ENCODE measurements at regions not wholly inside any gene's neighbourhood (a gene's known extent, or its start where the extent isn't known, plus 50 kb on each side); places are given as distances from the start of the nearest gene placed in this dataset.

DNA sequence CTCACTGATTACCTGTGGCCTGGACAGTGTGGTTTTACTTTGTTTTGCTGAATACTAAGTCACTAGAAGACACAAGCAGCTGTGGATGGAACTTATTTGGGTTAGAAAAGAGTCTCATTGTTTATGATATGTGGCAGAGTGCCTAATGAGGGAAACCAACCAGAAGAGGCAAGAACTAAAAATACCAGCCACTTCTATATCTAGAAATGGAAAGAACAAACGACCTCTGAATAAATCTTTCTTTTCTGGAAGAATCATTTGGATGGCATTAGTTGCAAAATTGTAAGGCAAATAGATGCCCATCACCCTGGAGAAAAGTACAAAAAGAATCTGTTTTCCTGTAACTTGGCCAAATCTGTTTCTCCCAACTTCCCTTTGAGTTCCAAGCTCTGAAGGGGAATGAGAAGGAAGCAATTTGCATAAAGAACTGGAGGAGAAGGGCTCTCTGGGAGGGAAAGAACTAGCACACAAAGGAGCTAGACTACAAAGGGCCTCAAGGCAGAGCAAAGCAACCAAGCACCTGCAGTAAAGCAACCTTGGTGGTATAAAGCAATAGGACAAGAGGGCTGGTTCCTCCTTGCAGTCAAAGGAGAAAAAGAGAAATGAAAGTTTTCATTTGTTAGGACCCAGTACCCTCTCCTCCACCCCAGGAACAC is 455.4 kb downstream of the CAAP1 start:
- Histone ChIP-seq H3K27ac (ENCODE audit: low read depth, low read length) (no peak overlapping the region), H3K27me3 (ENCODE audit: insufficient read depth, low read length) (no peaks in the 10 kb centered on the region), H3K4me3 (ENCODE audit: insufficient read depth, low read depth, low read length) (no peak overlapping the region), H3K4me1 (ENCODE audit: insufficient read depth, low read length) (no peaks in the 10 kb centered on the region), H2AFZ (ENCODE audit: low read depth, low read length) (no peak overlapping the region), H3K4me2 (ENCODE audit: low read length) (no peak overlapping the region), H3K79me2 (ENCODE audit: insufficient read depth, low read length) (no peaks in the 10 kb centered on the region), H3K36me3 (ENCODE audit: insufficient read depth, low read length) (no peaks in the 10 kb centered on the region), H4K20me1 (ENCODE audit: insufficient read depth, low read length) (no peaks in the 10 kb centered on the region), H3K9me3 (ENCODE audit: insufficient read depth, low read depth, low read length) (peaks cover 2% of the 10 kb centered on the region), H3K9ac (ENCODE audit: low read length) (no peak overlapping the region)
- DNase-seq (ENCODE audit: low read depth) (no peak), FAIRE-seq (no peak)
- TF ChIP-seq, protein P1, sequence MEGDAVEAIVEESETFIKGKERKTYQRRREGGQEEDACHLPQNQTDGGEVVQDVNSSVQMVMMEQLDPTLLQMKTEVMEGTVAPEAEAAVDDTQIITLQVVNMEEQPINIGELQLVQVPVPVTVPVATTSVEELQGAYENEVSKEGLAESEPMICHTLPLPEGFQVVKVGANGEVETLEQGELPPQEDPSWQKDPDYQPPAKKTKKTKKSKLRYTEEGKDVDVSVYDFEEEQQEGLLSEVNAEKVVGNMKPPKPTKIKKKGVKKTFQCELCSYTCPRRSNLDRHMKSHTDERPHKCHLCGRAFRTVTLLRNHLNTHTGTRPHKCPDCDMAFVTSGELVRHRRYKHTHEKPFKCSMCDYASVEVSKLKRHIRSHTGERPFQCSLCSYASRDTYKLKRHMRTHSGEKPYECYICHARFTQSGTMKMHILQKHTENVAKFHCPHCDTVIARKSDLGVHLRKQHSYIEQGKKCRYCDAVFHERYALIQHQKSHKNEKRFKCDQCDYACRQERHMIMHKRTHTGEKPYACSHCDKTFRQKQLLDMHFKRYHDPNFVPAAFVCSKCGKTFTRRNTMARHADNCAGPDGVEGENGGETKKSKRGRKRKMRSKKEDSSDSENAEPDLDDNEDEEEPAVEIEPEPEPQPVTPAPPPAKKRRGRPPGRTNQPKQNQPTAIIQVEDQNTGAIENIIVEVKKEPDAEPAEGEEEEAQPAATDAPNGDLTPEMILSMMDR (IDR thresholded peaks at IDR 0.05; ENCODE audit: insufficient read depth, low read depth, low read length) = no peak
- no peak for TF ChIP-seq EZH2 (IDR thresholded peaks at IDR 0.05; ENCODE audit: insufficient read depth, low read length)
- no peaks in the 10 kb centered on the region for H3K4me1 Mint-ChIP-seq (ENCODE audit: low read depth, unreplicated experiment)
- no peaks in the 10 kb centered on the region for H3K36me3 Mint-ChIP-seq (ENCODE audit: low read depth, unreplicated experiment)
- no peak overlapping the region for H3K4me3 Mint-ChIP-seq (ENCODE audit: unreplicated experiment)
- H3K9me3 Mint-ChIP-seq (ENCODE audit: unreplicated experiment) = no peaks in the 10 kb centered on the region
- no peaks in the 10 kb centered on the region for H3K27me3 Mint-ChIP-seq (ENCODE audit: low read depth, unreplicated experiment)
- no peak overlapping the region for H3K27ac Mint-ChIP-seq (ENCODE audit: unreplicated experiment)

DNA sequence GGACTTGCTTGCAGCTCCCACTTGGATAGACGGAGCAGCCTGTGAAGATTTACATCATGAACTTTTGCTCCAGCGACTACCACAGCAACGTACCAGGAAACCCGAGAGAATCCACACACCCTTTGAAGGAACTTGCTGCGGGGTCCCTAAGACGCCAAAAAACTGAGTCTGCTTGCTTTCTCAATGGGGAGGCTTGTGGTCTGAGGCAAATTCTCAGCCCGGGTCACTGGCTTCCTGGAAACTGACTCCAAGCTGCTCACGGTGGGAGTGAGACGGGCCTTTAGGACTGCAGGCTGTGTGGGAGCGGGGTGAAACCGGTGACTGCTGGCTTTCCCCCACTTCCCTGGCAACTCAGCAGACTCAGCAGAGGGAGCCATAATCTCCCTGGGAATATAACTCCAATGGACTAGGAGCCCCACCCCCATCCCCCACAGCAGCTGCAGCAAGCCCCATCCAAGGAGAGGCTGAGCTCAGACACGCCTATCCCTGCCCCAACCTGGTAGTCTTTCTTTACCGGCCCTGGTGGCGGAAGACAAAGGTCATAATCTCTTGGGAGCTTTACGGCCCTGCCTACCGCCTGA is 466.0 kb downstream of the CAAP1 start:
- Histone ChIP-seq H3K79me2 (ENCODE audit: insufficient read depth, low read length) (no peaks in the 10 kb centered on the region), H3K4me2 (ENCODE audit: low read length) (no peak overlapping the region), H2AFZ (ENCODE audit: low read depth, low read length) (no peak overlapping the region), H3K4me3 (ENCODE audit: insufficient read depth, low read depth, low read length) (no peak overlapping the region), H3K27me3 (ENCODE audit: insufficient read depth, low read length) (no peaks in the 10 kb centered on the region), H3K9me3 (ENCODE audit: insufficient read depth, low read depth, low read length) (no peaks in the 10 kb centered on the region), H3K36me3 (ENCODE audit: insufficient read depth, low read length) (no peaks in the 10 kb centered on the region), H3K9ac (ENCODE audit: low read length) (no peak overlapping the region), H4K20me1 (ENCODE audit: insufficient read depth, low read length) (no peaks in the 10 kb centered on the region), H3K27ac (ENCODE audit: low read depth, low read length) (no peak overlapping the region), H3K4me1 (ENCODE audit: insufficient read depth, low read length) (no peaks in the 10 kb centered on the region)
- TF ChIP-seq, protein P1 (IDR thresholded peaks at IDR 0.05; ENCODE audit: insufficient read depth, low read depth, low read length) = no peak
- TF ChIP-seq EZH2 (IDR thresholded peaks at IDR 0.05; ENCODE audit: insufficient read depth, low read length) = no peak
- Mint-ChIP-seq H3K36me3 (ENCODE audit: low read depth, unreplicated experiment) (no peaks in the 10 kb centered on the region), H3K4me3 (ENCODE audit: unreplicated experiment) (no peak overlapping the region), H3K9me3 (ENCODE audit: unreplicated experiment) (no peaks in the 10 kb centered on the region), H3K27me3 (ENCODE audit: low read depth, unreplicated experiment) (no peaks in the 10 kb centered on the region), H3K4me1 (ENCODE audit: low read depth, unreplicated experiment) (no peaks in the 10 kb centered on the region), H3K27ac (ENCODE audit: unreplicated experiment) (no peak overlapping the region)
- FAIRE-seq = no peak
- no peak for DNase-seq (ENCODE audit: low read depth)

DNA sequence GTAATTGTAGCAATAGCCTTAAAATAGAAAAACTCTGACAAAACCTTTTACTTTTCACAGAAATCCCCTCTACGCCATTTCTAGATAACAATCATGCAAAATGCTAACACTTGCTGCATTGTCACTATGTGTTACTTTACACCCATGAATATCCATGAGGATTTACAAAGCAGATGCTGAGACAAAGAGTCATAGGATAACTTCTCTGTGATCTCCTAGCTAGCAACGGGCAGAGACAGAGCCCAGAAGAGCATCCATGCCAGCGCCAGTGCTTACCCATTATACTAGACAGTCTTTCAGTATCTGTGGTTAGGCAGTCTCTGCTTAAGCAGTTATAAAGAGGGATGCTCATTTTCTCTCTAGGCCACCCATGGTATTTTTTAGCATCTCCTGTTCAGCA is 474.1 kb downstream of the CAAP1 start:
- H2AFZ ChIP-seq (ENCODE audit: low read depth, low read length) = no peak overlapping the region
- no peak overlapping the region for H3K4me3 ChIP-seq (ENCODE audit: insufficient read depth, low read depth, low read length)
- H3K27ac Mint-ChIP-seq (ENCODE audit: unreplicated experiment) = no peak overlapping the region
- TF ChIP-seq, protein P1 (IDR thresholded peaks at IDR 0.05; ENCODE audit: insufficient read depth, low read depth, low read length) = no peak
- TF ChIP-seq EZH2 (IDR thresholded peaks at IDR 0.05; ENCODE audit: insufficient read depth, low read length) = no peak
- DNase-seq (ENCODE audit: low read depth) = no peak
- H3K4me3 Mint-ChIP-seq (ENCODE audit: unreplicated experiment) = no peak overlapping the region
- no peaks in the 10 kb centered on the region for H3K4me1 Mint-ChIP-seq (ENCODE audit: low read depth, unreplicated experiment)
- no peaks in the 10 kb centered on the region for H3K36me3 Mint-ChIP-seq (ENCODE audit: low read depth, unreplicated experiment)
- no peak overlapping the region for H3K4me2 ChIP-seq (ENCODE audit: low read length)
- H3K27me3 Mint-ChIP-seq (ENCODE audit: low read depth, unreplicated experiment) = no peaks in the 10 kb centered on the region
- no peaks in the 10 kb centered on the region for H3K36me3 ChIP-seq (ENCODE audit: insufficient read depth, low read length)
- FAIRE-seq = no peak
- no peaks in the 10 kb centered on the region for H3K27me3 ChIP-seq (ENCODE audit: insufficient read depth, low read length)
- no peaks in the 10 kb centered on the region for H4K20me1 ChIP-seq (ENCODE audit: insufficient read depth, low read length)
- no peaks in the 10 kb centered on the region for H3K4me1 ChIP-seq (ENCODE audit: insufficient read depth, low read length)
- H3K27ac ChIP-seq (ENCODE audit: low read depth, low read length) = no peak overlapping the region
- H3K79me2 ChIP-seq (ENCODE audit: insufficient read depth, low read length) = no peaks in the 10 kb centered on the region
- H3K9me3 ChIP-seq (ENCODE audit: insufficient read depth, low read depth, low read length) = no peaks in the 10 kb centered on the region
- H3K9me3 Mint-ChIP-seq (ENCODE audit: unreplicated experiment) = no peaks in the 10 kb centered on the region
- no peak overlapping the region for H3K9ac ChIP-seq (ENCODE audit: low read length)
